GM21737 (cell line): ENCODE measurements at regions not wholly inside any gene's neighbourhood (a gene's known extent, or its start where the extent isn't known, plus 50 kb on each side); places are given as distances from the start of the nearest gene placed in this dataset.

Source experiments
- ATAC-seq: cut with Tn5 transposase; IDR thresholded peaks from one replicate; pipeline ENCODE4 v1.9.1; 2021; ENCODE audit warnings: mild to moderate bottlenecking, moderate library complexity; ENCODE audit not compliant: unreplicated experiment

GRCh38 chr2:195319548-195320412 is 337.2 kb upstream of the SLC39A10 start:
- ATAC-seq: no peak

GRCh38 chr2:195319112-195319460 is 337.9 kb upstream of the SLC39A10 start:
- ATAC-seq: no peak

- no peak for ATAC-seq
These were observed 338.4 kb upstream of the SLC39A10 start for GRCh38 chr2:195318440-195319111.

GRCh38 chr2:195317550-195317949 is 339.5 kb upstream of the SLC39A10 start:
- ATAC-seq: no peak

GRCh38 chr2:195316486-195316885 is 340.5 kb upstream of the SLC39A10 start:
- no peak for ATAC-seq

GRCh38 chr2:195313962-195314361 is 343.1 kb upstream of the SLC39A10 start:
- peak; percentile 62 for ATAC-seq

- no peak for ATAC-seq
These were observed 344.4 kb upstream of the SLC39A10 start for GRCh38 chr2:195312662-195313061.

GRCh38 chr2:195308163-195308562 is 348.9 kb upstream of the SLC39A10 start:
- ATAC-seq: no peak

GRCh38 chr2:195307751-195308150 is 349.3 kb upstream of the SLC39A10 start:
- ATAC-seq: no peak

- ATAC-seq: no peak
These were observed 352.7 kb upstream of the SLC39A10 start for GRCh38 chr2:195304310-195304709.

GRCh38 chr2:195300631-195301030 is 356.4 kb upstream of the SLC39A10 start:
- ATAC-seq: no peak

GRCh38 chr2:195299600-195299999 is 357.4 kb upstream of the SLC39A10 start:
- no peak for ATAC-seq

- ATAC-seq: no peak
These were observed 360.5 kb upstream of the SLC39A10 start for GRCh38 chr2:195296490-195296889.

- no peak for ATAC-seq
These were observed 367.9 kb upstream of the SLC39A10 start for GRCh38 chr2:195289081-195289480.

GRCh38 chr2:195279840-195280427 is 377.1 kb upstream of the SLC39A10 start:
- ATAC-seq: no peak

- ATAC-seq: no peak
These were observed 386.5 kb upstream of the SLC39A10 start for GRCh38 chr2:195270466-195271039.

GRCh38 chr2:195269220-195269619 is 387.8 kb upstream of the SLC39A10 start:
- ATAC-seq: no peak

GRCh38 chr2:195257979-195258378 is 399.0 kb upstream of the SLC39A10 start:
- no peak for ATAC-seq

- ATAC-seq: no peak
These were observed 405.0 kb upstream of the SLC39A10 start for GRCh38 chr2:195252018-195252417.

- ATAC-seq: no peak
These were observed 405.8 kb upstream of the SLC39A10 start for GRCh38 chr2:195251214-195251613.

GRCh38 chr2:195238826-195239225 is 418.2 kb upstream of the SLC39A10 start:
- ATAC-seq: no peak

GRCh38 chr2:195238379-195238778 is 418.6 kb upstream of the SLC39A10 start:
- ATAC-seq: no peak
